Frontal cortex (tissue), 3 donors: ENCODE measurements at regions not wholly inside any gene's neighbourhood (a gene's known extent, or its start where the extent isn't known, plus 50 kb on each side); places are given as distances from the start of the nearest gene placed in this dataset.
"Not testable (repeated sequence)": the region's sequence is repeated elsewhere in the genome, so short reads cannot be mapped to it uniquely, and the experiment has no call there.

Source experiments
- DNase-seq, 2 donors: peaks; one replicate each; pipeline ENCODE4 v3.0.0; 2012; ENCODE audit warnings: low spot score in 2 of 2
- FAIRE-seq: peaks from 2 replicates; lab custom pipeline; 2012; peaks lifted over from hg19 to GRCh38; lab: Jason Lieb, UNC
- donor health status: control.
- donor health status: control.
- donor health status: control.

DNA sequence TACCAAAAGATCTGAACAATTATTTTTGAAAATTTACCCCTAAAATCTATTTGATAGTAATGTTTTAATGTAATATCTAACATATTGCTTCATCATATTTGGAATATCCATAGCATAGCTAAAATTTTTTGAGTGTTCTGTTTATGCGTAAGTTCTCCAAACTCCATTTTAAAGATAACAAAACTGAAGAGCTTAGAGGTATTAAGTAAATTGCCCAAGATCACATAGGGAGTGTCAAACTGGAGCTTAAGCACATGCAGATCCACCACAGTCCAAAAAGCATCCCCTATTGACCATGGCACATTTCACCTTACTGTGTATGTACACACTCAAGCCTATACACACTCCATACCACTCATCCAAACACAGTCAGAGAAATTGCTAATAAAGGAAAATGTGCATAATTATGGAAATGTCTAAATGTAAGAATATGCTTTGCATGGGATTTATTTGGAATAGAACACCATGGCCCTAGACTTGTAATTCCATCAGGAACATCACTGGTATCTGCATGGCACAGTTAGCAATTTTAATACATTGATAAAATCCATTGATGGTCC lies 85.2 kb upstream of the TGFBR2 start:
- DNase-seq (no peak), FAIRE-seq (no peak)

DNA sequence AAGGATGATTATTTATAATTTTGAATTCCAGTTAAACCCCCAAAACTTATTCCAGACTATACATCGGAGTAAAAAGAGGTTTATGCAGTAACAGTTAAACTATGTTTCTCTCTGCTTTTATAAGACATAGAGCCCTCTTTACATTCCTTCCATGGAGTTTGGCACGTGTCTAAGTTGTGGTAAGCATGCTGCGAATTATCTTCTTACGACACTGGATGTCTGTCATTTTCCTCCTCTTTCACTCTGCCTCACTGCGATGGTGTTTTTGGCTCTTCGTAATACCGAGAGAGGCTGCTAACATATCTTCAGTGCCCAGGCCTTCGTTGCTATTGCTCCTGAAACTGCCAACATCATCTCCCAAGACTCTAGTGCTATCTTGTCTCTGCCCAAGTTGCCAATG lies 83.9 kb upstream of the TGFBR2 start:
- FAIRE-seq = no peak
- no peak for DNase-seq

DNA sequence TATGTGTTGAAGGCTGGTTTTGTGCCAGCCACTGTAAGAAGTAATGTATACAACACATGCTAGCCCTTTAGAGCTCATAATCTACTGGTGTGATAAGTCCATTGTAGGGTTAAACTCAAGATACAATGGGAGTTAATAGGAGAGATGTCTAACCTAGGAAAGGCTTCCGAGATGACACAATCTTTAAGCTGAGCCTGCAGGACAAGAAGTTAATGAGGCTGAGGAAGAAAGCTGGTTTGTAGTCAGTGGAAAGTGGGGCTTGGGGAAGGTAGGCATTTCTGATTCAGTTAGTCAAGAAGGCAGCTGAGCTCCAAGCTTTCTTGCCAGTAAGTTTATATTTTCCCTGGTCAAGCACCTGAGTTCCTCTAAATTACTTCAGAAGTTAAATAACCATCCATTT lies 83.0 kb upstream of the TGFBR2 start:
- DNase-seq = no peak

DNA sequence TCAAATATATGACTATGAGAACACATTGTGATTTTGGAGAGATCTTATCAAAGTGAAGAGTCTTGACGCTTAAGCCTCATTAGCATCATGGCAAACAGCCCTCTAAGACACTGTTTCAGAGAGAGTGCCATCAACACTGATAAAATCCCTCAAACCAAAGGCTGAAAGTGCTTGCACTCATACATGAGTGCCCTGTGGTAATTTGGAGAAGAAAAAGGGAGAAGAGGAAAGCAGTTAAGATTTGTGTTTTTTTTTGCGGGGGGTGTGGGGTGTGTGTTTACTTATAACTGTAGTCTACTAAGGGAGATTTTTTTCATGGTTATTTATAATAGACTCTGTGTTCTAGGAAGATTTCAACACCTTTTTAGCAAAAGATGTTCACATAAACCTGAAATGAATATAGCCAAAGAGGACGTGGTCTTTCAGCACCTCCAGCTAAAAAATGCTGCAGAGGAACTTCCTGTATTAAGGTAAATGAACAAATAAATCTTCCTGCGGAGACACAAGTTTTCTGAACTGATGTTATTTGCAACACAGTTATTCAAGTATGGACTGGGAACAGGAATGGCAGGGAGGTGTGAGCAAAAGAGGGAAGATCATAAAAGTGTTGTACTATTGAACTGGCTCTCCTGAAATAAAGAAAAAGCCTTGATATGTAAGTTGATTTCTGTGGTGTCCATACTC lies 81.9 kb upstream of the TGFBR2 start:
- DNase-seq (no peak), FAIRE-seq (no peak)

More for the DNA sequence above, 83.0 kb upstream of the TGFBR2 start:
- no peak for FAIRE-seq

DNA sequence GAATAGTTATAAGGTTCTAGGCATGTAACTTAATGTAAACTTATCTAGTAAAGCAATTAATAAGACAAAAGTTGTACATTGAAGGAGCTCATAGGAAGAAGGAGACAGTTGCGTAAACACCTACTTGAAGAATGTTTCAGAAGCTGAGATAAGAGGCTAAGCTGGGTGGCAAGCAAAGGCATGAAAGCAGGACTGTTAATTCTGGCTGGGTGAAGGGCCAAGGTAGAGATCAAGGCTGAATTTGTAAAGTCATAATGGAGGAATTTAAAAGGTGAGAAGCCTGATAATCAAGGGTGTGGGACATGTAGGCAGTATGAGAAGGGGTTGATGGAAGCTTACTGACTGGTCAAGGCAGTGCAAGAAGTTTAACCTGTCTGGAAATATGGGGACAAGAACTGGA lies 80.4 kb upstream of the TGFBR2 start:
- DNase-seq (no peak), FAIRE-seq (no peak)

DNA sequence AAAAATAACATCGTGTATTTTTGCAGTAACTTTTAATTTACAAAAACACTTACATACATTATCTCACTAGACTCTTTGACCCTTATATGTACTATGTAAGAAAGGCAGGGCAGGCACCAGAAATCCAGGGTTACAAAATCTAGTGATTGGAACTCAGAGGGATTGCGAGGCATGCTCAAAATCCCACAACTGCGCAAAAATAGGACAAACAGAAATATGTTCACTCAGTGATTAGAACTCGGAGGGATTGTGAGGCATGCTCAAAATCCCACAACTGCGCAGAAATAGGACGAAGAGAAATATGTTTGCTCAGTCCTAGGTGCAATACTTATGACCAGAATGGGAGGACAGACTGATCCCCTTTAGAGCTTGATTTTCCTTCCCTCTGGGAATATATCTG lies 79.2 kb upstream of the TGFBR2 start:
- no peak for DNase-seq
- FAIRE-seq = no peak

DNA sequence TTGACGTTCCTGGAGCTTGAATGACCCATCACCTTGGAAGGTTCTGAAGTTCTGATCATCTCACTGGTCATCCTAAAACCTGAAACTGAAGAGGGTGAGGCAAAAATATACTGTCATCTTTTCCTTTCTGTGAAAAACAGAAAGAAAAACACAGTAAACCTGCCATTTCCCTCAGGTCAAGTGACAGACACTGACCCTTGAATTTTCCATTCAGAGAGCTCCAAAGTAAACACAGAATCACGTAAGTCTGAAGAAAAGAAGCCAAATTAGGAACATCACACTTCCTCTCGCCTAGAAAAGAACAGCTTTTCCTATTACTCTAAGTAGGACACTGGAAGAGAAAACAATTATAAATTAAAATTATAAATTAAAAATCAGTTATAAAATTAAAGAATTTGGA lies 78.7 kb upstream of the TGFBR2 start:
- FAIRE-seq = no peak
- no peak for DNase-seq

DNA sequence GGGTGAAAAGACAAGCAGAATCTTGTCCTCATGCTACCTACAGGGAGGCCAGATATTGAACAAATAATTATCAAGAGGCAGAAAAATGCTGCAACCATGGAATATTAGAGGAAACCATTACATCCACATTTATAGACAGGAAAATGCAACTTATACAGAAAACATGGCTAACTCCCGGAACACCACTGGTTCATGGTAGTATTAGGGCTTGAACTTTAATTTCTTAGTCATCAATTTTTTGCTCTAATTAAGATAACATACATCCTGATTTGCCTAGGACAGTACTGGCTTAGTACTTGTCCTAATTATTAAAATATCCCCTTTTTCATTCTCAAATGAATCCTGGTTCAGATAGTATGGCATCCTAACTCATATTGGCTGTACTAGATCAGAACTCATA lies 76.3 kb upstream of the TGFBR2 start:
- no peak for FAIRE-seq
- DNase-seq = no peak

DNA sequence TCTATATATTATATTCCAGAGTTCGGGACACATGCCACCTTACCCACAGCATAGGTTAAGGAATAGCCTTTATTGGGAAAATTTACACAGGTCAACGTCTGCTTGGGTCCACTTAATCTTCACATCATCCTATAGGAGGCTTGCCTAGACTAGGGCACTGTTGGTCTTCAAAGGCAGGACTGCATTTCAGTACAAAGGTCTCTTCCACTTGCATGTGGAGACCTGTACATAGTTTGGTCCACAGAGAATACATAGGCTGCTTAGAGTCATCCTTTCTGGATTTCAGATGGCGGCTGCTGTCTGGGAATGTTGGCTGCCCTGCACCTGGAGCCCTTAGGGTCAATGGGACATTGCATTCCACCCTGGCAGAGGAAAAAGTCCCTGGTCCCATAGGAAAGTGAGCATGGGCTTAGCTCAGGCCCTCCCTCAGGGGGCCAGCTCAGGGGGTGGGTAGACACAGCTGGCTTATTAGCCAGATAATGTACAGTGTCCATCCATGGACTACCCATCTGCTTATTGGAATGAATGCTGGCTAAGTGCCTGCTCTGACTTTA lies 75.3 kb upstream of the TGFBR2 start:
- DNase-seq (no peak), FAIRE-seq (no peak)

DNA sequence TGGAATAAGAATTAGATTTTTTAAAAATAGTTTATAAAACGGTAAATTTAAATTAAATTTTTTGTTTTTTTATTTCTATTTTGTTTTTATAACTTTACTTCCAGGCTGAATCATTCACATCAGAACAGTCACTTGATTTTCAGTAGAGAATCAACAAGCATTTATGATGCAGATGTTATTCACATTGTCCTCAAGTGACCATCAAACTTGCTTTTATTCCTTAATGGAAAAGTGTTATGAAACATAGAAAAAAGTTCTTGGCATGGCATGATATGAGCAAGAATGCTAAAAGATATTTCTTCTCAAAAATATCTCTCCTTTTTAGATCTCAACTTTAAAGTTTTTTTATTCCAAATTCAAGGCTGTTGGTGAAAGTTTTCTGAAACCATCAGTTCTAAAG lies 70.9 kb upstream of the TGFBR2 start:
- DNase-seq = no peak
- peak; percentile 88 for FAIRE-seq

DNA sequence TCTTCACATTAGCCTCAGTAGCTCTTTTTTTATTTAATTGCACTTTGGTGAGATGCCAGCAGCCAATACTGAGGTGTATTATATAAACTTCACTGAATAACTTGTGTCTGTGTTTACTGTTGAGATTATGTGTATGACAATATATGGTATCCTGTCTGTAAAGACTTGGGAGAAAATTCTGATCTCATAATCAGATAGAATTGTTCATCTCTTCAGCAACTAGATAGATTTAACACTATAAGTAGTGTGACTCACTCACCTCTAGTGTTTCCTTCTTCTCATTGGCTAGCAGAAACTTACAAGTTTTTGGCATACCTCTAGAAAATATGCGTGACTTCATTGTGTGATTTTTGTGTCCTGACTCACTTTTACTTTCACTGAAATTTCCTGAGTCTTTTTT lies 67.6 kb upstream of the TGFBR2 start:
- no peak for DNase-seq

DNA sequence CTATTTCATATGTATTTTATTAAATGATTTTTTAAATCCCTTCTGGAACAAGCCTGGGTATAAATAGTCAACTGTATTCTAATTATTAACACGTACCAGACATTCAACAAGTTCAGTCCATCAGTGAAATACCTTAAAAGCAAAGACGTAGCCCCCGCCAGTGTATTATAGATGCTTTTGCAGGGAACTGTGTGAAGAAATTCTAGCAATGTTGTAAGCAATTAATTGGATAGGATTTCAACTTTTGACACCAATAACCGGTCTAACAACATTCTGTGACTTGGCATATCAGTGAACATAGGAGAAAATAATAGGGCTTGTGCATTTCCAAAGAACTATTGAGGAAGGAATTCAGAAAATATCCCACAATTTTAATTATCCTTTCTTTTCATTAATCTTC lies 67.2 kb upstream of the TGFBR2 start:
- DNase-seq = no peak
- FAIRE-seq = no peak

More for the DNA sequence above, 67.6 kb upstream of the TGFBR2 start:
- no peak for FAIRE-seq

DNA sequence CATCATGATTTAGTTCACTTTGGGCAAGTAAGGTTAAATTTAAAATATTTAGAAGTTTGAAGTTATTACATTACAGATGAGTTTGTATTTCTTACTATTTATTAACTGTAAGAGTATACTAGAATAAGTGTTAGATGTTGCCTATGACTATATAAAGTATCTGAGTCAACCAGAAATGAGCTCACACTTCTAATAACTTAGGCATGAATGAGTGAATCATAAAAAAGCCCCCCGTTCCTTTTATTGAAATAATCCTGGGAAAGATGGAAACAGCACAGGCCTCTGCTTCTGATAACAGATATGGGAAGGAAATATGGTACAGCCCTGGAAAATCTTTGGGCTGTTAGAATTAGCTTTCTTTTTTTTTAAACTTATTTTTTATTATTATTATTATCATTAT lies 66.6 kb upstream of the TGFBR2 start:
- DNase-seq (no peak), FAIRE-seq (no peak)

DNA sequence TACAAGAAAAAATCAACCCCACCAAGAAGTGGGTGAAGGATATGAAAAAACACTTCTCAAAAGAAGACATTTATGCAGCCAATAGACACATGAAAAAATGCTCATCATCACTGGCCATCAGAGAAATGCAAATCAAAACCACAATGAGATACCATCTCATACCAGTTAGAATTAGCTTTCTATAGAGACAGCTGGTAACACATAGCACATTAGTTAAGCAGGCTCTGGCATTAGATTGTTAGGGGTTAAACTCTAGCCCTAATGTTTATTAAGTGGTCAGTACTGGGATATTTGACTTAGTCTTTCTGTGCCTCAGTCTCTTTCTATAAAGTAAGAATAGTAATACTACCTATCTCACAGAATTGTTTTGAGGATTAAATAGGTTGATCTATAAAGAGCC lies 65.2 kb upstream of the TGFBR2 start:
- not testable (repeated sequence) for DNase-seq, FAIRE-seq

DNA sequence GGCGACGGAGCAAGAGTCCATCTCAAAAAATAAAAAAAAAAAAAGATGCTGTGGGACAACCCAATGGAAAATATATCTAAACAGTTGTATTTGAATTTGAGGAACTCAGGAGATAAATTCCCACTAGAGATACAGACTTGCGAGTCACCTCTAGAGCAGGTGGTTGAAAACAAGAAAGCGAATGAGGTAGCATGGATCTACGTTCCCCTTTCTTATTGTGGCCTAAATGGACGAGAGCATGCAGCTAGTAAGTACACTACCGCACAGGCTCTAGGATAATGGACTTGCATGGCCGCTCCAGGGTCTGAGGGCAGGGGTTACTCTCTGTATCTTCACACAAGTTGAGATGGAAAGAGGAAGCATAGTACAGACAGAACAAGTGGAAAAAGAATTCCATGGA lies 63.5 kb upstream of the TGFBR2 start:
- FAIRE-seq = no peak
- no peak for DNase-seq

DNA sequence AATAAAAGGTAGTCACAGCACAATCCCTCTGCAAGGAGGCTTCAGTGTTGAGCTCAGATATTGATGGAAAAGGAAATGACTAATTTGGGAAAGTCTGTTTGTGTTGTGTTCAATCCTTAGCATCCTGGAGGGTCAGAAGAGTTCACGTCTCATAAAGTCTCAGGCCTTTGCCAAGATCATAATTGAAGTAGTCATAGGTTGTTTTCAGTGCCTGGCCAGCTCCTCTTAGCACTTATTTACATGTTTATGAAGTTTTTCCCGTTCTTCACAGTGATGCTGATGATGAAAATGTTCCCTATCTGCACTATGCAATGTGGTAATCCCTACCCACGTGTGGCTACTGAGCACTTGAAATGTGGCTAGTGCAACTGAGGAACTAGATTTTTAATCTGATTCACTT lies 61.6 kb upstream of the TGFBR2 start:
- FAIRE-seq (no peak), DNase-seq (no peak)

DNA sequence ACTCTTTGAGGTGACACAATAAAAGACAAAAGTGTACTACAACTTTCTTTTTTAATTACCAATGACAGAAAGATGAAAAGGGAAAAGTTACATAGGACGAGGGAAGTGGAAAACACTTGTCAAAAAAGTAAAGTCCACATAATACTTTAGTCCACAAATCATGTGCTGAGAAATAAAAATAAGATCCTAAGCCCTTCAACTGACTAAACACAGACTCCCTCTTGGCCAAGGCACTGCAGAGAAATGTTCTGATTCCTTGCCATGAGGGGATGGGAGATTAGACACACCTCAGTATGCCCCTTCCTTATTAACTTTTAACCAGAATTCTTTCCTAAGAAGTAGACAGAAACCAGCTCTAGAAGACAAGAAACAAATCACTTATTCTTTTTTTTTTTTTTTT lies 59.5 kb upstream of the TGFBR2 start:
- FAIRE-seq = no peak
- DNase-seq = no peak

DNA sequence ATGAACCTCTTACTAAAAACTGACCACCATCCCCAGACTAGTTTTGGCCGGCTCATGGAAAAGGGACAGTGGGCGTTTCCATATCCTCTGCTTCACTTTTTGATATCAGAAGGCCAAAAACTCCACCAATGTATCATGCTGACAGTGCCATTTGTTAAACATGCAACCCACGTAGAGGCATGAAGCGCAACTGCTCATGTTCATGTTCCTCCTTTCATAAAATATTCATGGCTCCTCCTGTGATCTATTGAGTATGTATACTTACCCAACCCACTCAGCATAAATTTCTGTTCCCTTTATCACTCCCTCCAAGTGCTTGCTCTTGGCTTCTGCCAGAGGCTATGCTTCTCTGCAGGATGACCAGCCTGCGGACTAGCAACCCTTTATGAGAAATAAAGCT lies 58.7 kb upstream of the TGFBR2 start:
- FAIRE-seq (no peak), DNase-seq (no peak)

DNA sequence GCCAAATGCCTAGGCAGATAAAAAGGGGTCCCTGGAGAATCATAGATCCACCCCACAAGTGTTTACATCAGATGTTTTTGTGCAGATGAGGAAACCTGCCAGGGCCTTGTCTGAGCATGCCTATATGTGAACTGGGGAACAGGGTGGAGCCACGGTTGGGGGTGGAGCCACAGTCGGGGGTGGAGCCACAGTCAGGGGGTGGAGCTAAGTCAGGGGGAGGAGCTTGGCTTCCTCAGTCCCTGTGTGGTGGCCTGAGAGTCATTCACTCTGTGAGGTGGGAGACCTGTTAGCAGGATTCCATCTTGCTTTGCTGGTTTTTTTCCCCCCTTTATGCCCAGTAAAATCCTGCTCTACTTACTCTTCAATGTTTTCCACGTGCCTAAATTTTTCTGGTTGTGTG lies 57.8 kb upstream of the TGFBR2 start:
- DNase-seq (no peak), FAIRE-seq (no peak)

DNA sequence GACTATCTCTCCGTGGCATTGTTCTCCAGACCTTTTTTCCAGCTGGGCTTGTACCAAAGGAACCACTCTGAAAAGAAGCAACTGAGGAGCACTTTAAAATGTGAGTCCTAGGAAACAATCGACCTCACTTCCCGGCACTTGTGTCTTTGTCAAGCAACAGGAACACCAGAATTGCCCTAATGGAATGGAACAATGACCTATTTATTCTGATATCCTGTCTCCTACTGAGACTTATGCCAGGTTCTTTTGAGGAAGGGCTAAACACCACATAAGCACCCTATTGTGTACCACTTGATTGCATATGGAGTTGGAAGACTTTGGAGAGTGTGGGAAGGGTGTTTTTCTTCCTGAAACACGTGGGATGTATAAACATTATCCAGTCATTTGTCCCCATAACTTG lies 56.8 kb upstream of the TGFBR2 start:
- DNase-seq (no peak), FAIRE-seq (no peak)

DNA sequence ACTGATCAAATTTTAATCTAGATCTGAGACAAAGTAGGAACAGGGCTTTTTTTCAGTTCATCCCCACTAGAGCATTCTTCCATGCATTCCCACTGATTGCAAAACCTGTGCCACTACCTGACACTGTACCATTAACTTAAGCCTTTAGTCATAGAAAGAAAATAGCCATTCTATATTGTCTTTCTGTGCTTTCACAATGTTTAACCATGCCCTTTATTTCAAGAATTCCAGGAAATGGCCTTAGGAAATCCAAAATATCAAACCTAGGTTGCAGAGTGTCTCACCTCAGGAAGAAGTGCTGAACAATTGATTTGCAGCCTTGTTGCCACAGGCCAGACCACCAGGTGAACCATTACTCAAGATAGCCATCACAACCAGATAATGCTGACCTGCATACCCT lies 56.2 kb upstream of the TGFBR2 start:
- FAIRE-seq (no peak), DNase-seq (no peak)

DNA sequence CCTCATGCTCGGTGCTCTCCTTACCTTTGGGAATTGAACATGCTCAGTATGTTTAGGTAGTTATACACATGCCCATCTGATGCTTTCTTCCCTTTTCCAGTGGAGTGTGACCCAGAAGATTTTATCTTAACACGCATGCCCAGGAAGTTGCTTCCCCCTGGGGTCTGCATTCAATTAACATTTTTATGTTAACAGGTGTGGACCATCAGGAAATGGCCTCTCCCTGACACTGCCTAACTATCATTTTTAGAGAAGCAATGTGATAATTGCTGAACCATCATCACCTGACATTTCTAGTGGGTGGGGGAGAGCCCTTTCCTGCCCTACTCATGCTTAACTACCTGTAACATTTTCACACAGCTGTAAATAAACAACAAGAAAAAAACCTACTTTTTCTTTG lies 55.1 kb upstream of the TGFBR2 start:
- FAIRE-seq (no peak), DNase-seq (no peak)
